Stimulated activated CD4-positive, alpha-beta T cell treated with anti-CD3 and anti-CD28 coated beads, Interleukin-1b, Interleukin-23, amount 100 ng/mL, for 24 hours (primary cell): ENCODE measurements at regions not wholly inside any gene's neighbourhood (a gene's known extent, or its start where the extent isn't known, plus 50 kb on each side); places are given as distances from the start of the nearest gene placed in this dataset.

ENCODE experiments used
- DNase-seq, 4 experiments: peaks; one replicate each; pipeline ENCODE4 v3.0.0-alpha.2; 2020; ENCODE audit warnings: low read depth in 4 of 4, low spot score in 1 of 4

- DNase-seq, result no peak
Observed at GRCh38 chr9:73742412-73742811, 590.7 kb downstream of the ANXA1 start.

DNA sequence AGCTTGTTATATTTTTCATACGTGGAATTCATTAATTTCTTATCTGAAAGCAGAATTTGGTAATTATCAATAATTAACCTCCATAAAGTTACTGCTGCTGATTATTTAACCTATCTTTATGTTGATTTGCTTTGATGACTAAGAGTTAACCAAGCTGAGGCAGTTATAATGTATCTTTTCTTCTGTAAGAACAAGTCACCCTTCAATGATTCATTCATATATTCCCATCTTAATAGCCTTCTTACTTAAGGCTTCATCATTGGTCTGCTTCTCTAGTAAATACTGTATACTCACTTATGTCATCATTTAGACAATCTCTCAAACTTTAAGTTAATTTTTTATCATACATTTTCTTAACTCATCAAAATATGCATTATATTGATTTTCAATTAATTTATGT lies 592.2 kb downstream of the ANXA1 start:
- DNase-seq, result no peak

- no peak for DNase-seq
Observed at GRCh38 chr9:73745598-73745997, 593.9 kb downstream of the ANXA1 start.

DNA sequence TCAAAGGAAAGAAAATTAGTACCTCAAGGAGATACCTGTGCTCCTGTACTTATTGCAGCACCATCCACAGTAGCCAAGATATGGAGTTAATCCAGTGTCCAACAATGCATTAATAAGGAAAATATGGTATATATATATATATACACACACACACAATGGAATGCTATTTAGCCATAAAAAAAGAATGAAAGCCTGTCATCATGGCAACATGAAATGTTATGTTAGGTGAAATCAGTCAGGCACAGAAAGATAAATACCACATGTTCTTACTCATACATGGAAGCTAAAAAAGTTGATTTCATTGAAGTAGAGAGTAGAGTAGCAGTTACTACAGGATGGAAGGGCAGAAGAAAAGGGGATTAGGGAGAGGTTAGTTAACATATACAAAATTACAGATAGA lies 601.5 kb downstream of the ANXA1 start:
- no peak for DNase-seq

GRCh38 chr9:73761905-73762304 lies 610.2 kb downstream of the ANXA1 start:
- DNase-seq, result no peak

GRCh38 chr9:73773896-73774295 lies 622.2 kb downstream of the ANXA1 start:
- DNase-seq, result no peak

GRCh38 chr9:73775757-73776156 lies 624.1 kb downstream of the ANXA1 start:
- no peak for DNase-seq

- no peak for DNase-seq
Observed at GRCh38 chr9:73780916-73781315, 629.3 kb downstream of the ANXA1 start.

DNA sequence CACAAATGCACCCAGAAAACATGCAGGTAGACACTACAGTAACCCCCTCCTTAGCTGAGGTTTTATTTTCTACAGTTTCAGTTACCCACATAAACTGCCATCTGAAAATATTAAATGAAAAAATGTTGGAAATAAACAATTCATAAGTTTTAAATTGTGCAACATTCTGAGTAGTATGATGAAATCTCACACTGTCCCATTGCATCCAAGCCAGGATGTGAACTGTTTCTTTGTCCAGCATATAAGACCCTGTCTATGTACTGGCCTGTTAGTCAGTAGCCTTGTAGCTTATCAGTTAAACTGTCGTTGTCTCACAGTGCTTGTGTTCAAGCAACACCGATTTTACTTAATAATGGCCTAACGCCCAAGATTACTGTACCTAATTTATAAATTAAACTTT lies 630.5 kb downstream of the ANXA1 start:
- DNase-seq, result no peak

DNA sequence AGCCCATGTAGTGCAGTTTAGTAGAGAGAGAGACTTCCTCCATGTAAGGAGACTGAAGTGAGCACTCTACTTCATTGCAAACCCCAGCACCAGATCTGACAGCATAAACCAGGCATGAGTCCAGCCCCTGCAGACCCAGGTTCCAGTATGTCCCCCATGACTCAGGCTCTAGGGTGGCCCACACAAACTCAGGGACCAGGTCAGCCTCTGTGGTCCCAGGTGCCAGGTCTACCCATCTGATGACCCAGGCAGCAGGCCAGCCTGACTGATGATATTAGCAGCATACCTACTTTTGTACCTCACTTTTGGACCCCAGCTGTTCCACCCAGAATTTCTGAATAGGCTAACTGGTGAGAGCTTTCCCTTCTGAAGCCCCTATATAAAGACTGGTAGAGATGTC lies 647.8 kb downstream of the ANXA1 start:
- no peak for DNase-seq

DNA sequence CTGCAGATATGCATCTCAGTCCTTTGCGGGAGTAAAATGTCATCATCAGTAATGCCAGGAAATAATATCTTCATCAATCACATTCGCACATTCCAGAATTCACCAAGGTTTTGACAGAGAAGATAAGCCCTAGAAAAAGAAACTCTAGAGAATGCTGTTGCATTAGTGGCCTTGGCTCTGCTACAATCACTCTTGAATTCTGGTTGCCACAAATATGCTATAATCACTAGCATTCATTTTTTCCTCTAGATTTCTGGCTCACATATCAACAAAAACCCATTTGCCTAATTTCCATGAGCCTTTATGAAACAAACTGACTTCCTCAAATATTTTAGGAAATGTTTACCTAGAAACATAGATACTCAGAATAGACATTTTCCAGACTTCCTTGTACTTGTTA lies 653.4 kb downstream of the ANXA1 start:
- no peak for DNase-seq

GRCh38 chr9:73805853-73806458 lies 654.3 kb downstream of the ANXA1 start:
- no peak for DNase-seq

- DNase-seq, result no peak
Observed at GRCh38 chr9:73806876-73807275, 655.2 kb downstream of the ANXA1 start.

- no peak for DNase-seq
Observed at GRCh38 chr9:73807952-73808351, 656.3 kb downstream of the ANXA1 start.

DNA sequence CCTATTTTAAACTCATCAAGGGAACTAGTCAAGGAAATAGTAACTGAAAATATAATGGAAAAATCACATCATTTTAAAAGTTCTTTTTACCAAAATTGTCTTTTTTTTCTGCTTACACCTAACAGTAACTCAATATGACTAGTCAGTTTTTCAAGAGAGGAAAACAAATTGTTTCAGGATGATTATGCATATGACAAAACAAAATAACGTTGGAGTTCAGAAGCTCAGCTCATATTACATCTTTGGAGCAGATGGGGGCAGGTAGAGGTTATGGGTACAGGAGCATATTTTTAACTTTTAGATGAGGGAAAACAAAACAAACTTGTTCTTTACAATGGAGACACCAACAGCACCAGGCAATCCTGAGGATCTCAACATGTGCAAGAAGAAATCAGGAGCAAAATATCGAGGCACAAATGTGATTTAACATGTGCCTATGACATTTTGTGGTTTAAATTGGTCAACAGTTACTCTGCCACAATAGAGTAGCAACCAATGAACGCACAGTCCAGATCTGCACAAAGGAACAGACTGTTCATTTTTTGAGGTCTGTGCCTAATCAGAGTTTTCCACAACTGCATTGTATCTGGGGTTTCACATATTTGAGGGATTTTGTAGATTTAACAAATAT lies 659.0 kb downstream of the ANXA1 start:
- DNase-seq, result no peak

- no peak for DNase-seq
Observed at GRCh38 chr9:73813546-73813945, 661.9 kb downstream of the ANXA1 start.

DNA sequence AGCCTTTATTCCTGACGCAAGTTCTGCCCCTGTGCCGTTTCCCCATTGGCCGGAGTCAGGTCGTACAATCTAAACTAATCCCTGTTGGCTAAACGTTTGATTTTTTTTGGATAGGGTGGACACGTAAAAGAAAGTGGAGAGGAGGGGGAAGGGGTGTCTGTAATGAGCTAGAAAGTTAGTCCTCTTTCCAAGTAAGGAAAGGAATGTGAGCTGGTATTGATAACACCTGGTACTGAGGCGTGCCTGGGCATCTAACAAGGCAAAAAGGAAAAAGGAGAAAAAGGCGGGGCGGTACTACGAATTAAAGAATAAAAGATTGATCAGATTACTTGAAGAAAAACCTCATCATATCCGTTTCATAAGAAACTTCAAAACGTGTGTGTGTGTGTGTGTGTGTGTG lies 665.2 kb downstream of the ANXA1 start:
- no peak for DNase-seq

- DNase-seq, result no peak
Observed at GRCh38 chr9:73824671-73825070, 672.5 kb upstream of the RORB start.

DNA sequence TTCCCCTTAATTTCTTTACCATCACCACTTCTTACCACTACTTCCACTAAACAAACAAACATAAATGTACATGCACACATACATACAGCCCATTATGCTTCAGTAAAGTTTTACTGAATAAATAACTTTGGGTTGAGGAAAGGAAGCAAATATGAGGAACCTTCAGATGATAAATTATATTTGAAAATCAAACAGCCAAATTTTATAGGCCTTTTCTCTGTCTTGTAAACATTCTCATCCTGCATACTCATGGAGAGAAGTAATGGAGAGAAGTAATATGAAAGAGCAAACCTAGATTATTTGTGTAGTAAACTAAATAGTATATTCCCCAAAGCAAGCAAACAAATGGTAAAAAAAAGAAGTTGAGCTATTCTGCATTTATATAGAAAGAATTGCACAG lies 658.3 kb upstream of the RORB start:
- DNase-seq, result no peak

DNA sequence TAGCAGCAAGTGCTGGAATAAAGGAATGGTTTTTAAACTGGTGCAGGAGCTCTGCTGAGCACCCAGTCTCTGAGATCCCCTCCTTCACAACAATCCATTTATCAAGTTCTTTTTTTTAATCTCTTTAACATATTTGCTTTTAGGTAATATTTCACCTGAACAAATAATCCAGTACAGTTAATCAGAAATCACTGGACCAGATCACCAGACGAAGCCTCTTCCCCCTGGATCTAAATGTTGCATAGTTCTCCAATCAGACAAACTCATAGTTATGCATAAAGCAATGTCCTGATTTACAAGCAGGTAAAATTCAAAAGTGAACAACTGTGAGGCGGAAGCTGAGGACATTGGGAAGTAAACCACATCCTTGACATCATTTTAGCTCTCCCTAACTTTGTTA lies 657.7 kb upstream of the RORB start:
- DNase-seq, result no peak

DNA sequence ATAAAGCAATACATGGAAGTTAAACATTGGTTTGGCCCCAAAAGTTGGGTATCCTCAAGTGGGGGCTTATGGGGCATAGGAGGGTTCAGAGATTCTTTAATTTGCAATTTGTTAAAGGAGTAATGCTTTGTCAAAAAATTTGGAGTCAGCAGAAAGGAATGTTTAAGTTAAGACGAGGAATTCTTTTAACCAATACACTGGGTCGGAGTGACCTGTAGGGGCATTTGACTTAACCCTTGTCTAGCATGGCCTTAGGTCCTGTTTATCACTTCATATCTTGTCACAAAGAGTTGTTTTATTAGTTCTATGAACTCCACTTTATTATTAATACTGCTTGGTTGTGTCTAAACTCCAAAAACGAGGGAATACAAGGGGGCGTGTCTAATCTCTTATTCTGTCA lies 656.1 kb upstream of the RORB start:
- DNase-seq, result no peak

DNA sequence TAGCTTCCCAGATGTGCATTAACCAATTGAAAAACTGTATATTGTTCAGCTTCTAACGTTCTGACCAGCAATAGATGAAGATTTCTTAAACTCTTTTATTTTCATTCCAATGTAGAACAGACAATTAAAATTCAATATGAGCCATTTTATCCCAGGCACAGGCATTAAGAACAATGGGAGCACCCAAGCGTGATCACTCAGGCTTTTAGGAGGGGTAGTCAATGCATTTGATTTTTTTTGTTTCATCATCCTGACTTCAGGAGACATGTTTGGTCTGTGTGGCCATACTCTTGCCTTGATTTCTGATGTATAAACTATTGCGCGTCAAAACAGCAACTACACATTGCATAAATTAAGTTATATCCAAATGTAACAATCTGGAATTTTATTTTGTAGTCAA lies 653.0 kb upstream of the RORB start:
- no peak for DNase-seq

- no peak for DNase-seq
Observed at GRCh38 chr9:73845539-73845938, 651.6 kb upstream of the RORB start.
